ENCODE measurements at regions not wholly inside any gene's neighbourhood (a gene's known extent, or its start where the extent isn't known, plus 50 kb on each side); places are given as distances from the start of the nearest gene placed in this dataset.

GRCh38 chr10:111249925-111250324, 173.1 kb downstream of the ADRA2A start:
- TF ChIP-seq CTCF (IDR thresholded peaks at IDR 0.05) (no peak), EP300 (IDR thresholded peaks at IDR 0.05) (no peak), POLR2A (IDR thresholded peaks at IDR 0.05) (no peak)
- Histone ChIP-seq H3K27ac (no peak overlapping the region), H3K4me3 (no peak overlapping the region), H3K27me3 (no peaks in the 10 kb centered on the region), H3K4me1 (ENCODE audit: insufficient read depth) (no peaks in the 10 kb centered on the region), H3K9me3 (no peaks in the 10 kb centered on the region), H3K36me3 (no peaks in the 10 kb centered on the region)
- 61 to 79% (median 63%) methylated on average over 1 of the region's 1 CpG for WGBS, 3 donors
- intact Hi-C loops (cut with DNase I): no loop called here
- no peak for DNase-seq

- 45 to 51% (median 49%) methylated on average over 2 of the region's 2 CpGs for WGBS, 3 donors
- no peak for DNase-seq
- H3K27ac ChIP-seq: no peak overlapping the region
These were observed 184.3 kb downstream of the ADRA2A start for GRCh38 chr10:111261081-111261615.

GRCh38 chr10:111265341-111265740, 188.5 kb downstream of the ADRA2A start:
- Histone ChIP-seq H3K4me1 (ENCODE audit: insufficient read depth) (peaks cover 3% of the 10 kb centered on the region), H3K27me3 (no peaks in the 10 kb centered on the region), H3K9me3 (no peaks in the 10 kb centered on the region), H3K36me3 (no peaks in the 10 kb centered on the region), H3K4me3 (no peak overlapping the region), H3K27ac (no peak overlapping the region)
- WGBS, 3 donors: 79 to 93% (median 87%) methylated on average over 1 of the region's 1 CpG
- DNase-seq: no peak
- intact Hi-C loops (cut with DNase I): loop anchor here in 1 of 4 donors (5.0 kb wide), 1 partner anchor 188 kb away; the partner anchor contains the start of gene ADRA2A
- TF ChIP-seq POLR2A (IDR thresholded peaks at IDR 0.05) (no peak), EP300 (IDR thresholded peaks at IDR 0.05) (no peak), CTCF (IDR thresholded peaks at IDR 0.05) (no peak)

More at GRCh38 chr10:111261081-111261615, 184.3 kb downstream of the ADRA2A start:
- intact Hi-C loops (cut with DNase I): no loop called here
- Histone ChIP-seq H3K27me3 (no peaks in the 10 kb centered on the region), H3K4me1 (ENCODE audit: insufficient read depth) (peaks cover 3% of the 10 kb centered on the region), H3K9me3 (no peaks in the 10 kb centered on the region), H3K4me3 (no peak overlapping the region), H3K36me3 (no peaks in the 10 kb centered on the region)
- TF ChIP-seq CTCF (IDR thresholded peaks at IDR 0.05) (no peak), POLR2A (IDR thresholded peaks at IDR 0.05) (no peak), EP300 (IDR thresholded peaks at IDR 0.05) (no peak)

GRCh38 chr10:111266165-111266564, 189.3 kb downstream of the ADRA2A start:
- peaks cover 2% of the 10 kb centered on the region for H3K4me1 ChIP-seq (ENCODE audit: insufficient read depth)
- H3K27ac ChIP-seq: no peak overlapping the region
- intact Hi-C loops (cut with DNase I): loop anchor here in 1 of 4 donors (5.0 kb wide), 1 partner anchor 189 kb away; the partner anchor contains the start of gene ADRA2A

More at GRCh38 chr10:111266165-111266564, 189.3 kb downstream of the ADRA2A start:
- H3K27me3 ChIP-seq: no peaks in the 10 kb centered on the region
- TF ChIP-seq CTCF (IDR thresholded peaks at IDR 0.05): no peak
- no peak for TF ChIP-seq EP300 (IDR thresholded peaks at IDR 0.05)
- no peak for TF ChIP-seq POLR2A (IDR thresholded peaks at IDR 0.05)
- no peaks in the 10 kb centered on the region for H3K9me3 ChIP-seq
- H3K4me3 ChIP-seq: no peak overlapping the region
- no peak for DNase-seq
- H3K36me3 ChIP-seq: no peaks in the 10 kb centered on the region
